ENCODE measurements at regions not wholly inside any gene's neighbourhood (a gene's known extent, or its start where the extent isn't known, plus 50 kb on each side); places are given as distances from the start of the nearest gene placed in this dataset.
"Not testable (repeated sequence)": the region's sequence is repeated elsewhere in the genome, so short reads cannot be mapped to it uniquely, and the experiment has no call there.

- Histone ChIP-seq H3K23ac (ENCODE audit: low read depth, low read length) (no peak overlapping the region), H4K8ac (ENCODE audit: low read depth in 2 of 2, low read length in 2 of 2) (no peak overlapping the region), H3K27ac (ENCODE audit: insufficient read depth, low read length) (no peak overlapping the region), H3K56ac (ENCODE audit: extremely low read depth, insufficient read depth, low read length) (no peak overlapping the region), H4K5ac (ENCODE audit: low read depth, low read length) (no peak overlapping the region), H3K18ac (ENCODE audit: low read depth, low read length) (no peak overlapping the region), H3K36me3 (ENCODE audit: control insufficient read depth, insufficient read depth, low read length) (no peaks in the 10 kb centered on the region), H2AFZ (replicated peaks; ENCODE audit: low read length, poor library complexity) (no peak overlapping the region), H2AK5ac (ENCODE audit: low read depth, low read length) (no peak overlapping the region), H3K14ac (replicated peaks; ENCODE audit: low read depth, low read length) (no peak overlapping the region), H3K4ac (ENCODE audit: low read depth, low read length) (no peak overlapping the region), H3K4me3 (ENCODE audit: insufficient read depth, low read depth, low read length) (no peak overlapping the region), H3K9me1 (ENCODE audit: insufficient read depth, low read length) (no peaks in the 10 kb centered on the region), H3K79me1 (ENCODE audit: low read depth in 1 of 2, low read length in 2 of 2) (no peaks in the 10 kb centered on the region), H3K27me3 (ENCODE audit: control insufficient read depth, insufficient read depth, low read length) (no peaks in the 10 kb centered on the region), H2BK15ac (ENCODE audit: low read depth, low read length) (no peak overlapping the region), H3K4me1 (ENCODE audit: control insufficient read depth, insufficient read depth, low read length) (no peaks in the 10 kb centered on the region), H2BK5ac (ENCODE audit: low read depth, low read length, poor library complexity, severe bottlenecking) (no peak overlapping the region), H2BK120ac (ENCODE audit: low read depth, low read length) (no peak overlapping the region), H4K20me1 (ENCODE audit: insufficient read depth, low read length) (no peaks in the 10 kb centered on the region), H2AK9ac (replicated peaks; ENCODE audit: low read depth, low read length, poor library complexity) (no peak overlapping the region), H4K91ac (ENCODE audit: insufficient read depth, low read depth, low read length) (no peak overlapping the region), H2BK20ac (ENCODE audit: low read depth, low read length) (no peak overlapping the region), H3K4me2 (ENCODE audit: low read depth, low read length) (no peak overlapping the region), H3K9ac (ENCODE audit: low read depth, low read length) (no peak overlapping the region), H3K9me3 (ENCODE audit: control insufficient read depth, insufficient read depth, low read length) (peaks cover 4% of the 10 kb centered on the region; the same call in 1 of the 2 replicates)
- WGBS, 2 experiments (ENCODE audit: extremely low coverage in 2 of 2, insufficient read length in 1 of 2) = 60% methylated on average over 1 of the region's 7 CpGs; no CpG with 5 or more reads in 1 of the 2 experiments
- intact Hi-C loops (cut with micrococcal nuclease) (no loop called here), dilution Hi-C loops (cut with HindIII; ENCODE audit: low sequenced_read_pairs, unreplicated experiment) (no loop called here), in situ Hi-C loops (cut with MboI; ENCODE audit: low sequenced_read_pairs) (no loop called here)
- TF ChIP-seq MAFK (IDR thresholded peaks at IDR 0.05; ENCODE audit: low read depth, low read length) = no peak
- TF ChIP-seq ELK1 (IDR thresholded peaks at IDR 0.05; ENCODE audit: borderline replicate concordance, low read depth, low read length) = no peak
- no peak for TF ChIP-seq CEBPB (IDR thresholded peaks at IDR 0.05; ENCODE audit: low read depth, low read length)
- CTCF ChIA-PET = no interaction called here
- POLR2A ChIA-PET (ENCODE audit: unreplicated experiment) = no interaction called here
- no peak for ATAC-seq (ENCODE audit: low read depth)
- no TSS peak for BruUV-seq (replicated peaks)
- DNase-seq = no peak
Measured at GRCh38 chr2:126050991-126051736, 604.8 kb upstream of the GYPC start.

- H4K8ac ChIP-seq (ENCODE audit: low read depth in 2 of 2, low read length in 2 of 2); H3K18ac ChIP-seq (ENCODE audit: low read depth, low read length); H4K20me1 ChIP-seq (ENCODE audit: insufficient read depth, low read length); H2BK120ac ChIP-seq (ENCODE audit: low read depth, low read length); ATAC-seq (ENCODE audit: low read depth); in situ Hi-C loops (cut with MboI; ENCODE audit: low sequenced_read_pairs); H4K91ac ChIP-seq (ENCODE audit: insufficient read depth, low read depth, low read length); dilution Hi-C loops (cut with HindIII; ENCODE audit: low sequenced_read_pairs, unreplicated experiment); H2AFZ ChIP-seq (replicated peaks; ENCODE audit: low read length, poor library complexity); intact Hi-C loops (cut with micrococcal nuclease); H4K5ac ChIP-seq (ENCODE audit: low read depth, low read length); H2BK15ac ChIP-seq (ENCODE audit: low read depth, low read length); H2BK5ac ChIP-seq (ENCODE audit: low read depth, low read length, poor library complexity, severe bottlenecking); H3K9me1 ChIP-seq (ENCODE audit: insufficient read depth, low read length); H3K9me3 ChIP-seq (ENCODE audit: control insufficient read depth, insufficient read depth, low read length); H2AK5ac ChIP-seq (ENCODE audit: low read depth, low read length); H3K79me1 ChIP-seq (ENCODE audit: low read depth in 1 of 2, low read length in 2 of 2); H3K4me1 ChIP-seq (ENCODE audit: control insufficient read depth, insufficient read depth, low read length); H3K4ac ChIP-seq (ENCODE audit: low read depth, low read length); POLR2A ChIA-PET (ENCODE audit: unreplicated experiment); H2AK9ac ChIP-seq (replicated peaks; ENCODE audit: low read depth, low read length, poor library complexity); H3K4me3 ChIP-seq (ENCODE audit: insufficient read depth, low read depth, low read length); H2BK20ac ChIP-seq (ENCODE audit: low read depth, low read length); DNase-seq; H3K36me3 ChIP-seq (ENCODE audit: control insufficient read depth, insufficient read depth, low read length); H3K27ac ChIP-seq (ENCODE audit: insufficient read depth, low read length); H3K9ac ChIP-seq (ENCODE audit: low read depth, low read length); H3K56ac ChIP-seq (ENCODE audit: extremely low read depth, insufficient read depth, low read length); H3K14ac ChIP-seq (replicated peaks; ENCODE audit: low read depth, low read length); BruUV-seq (replicated peaks); H3K4me2 ChIP-seq (ENCODE audit: low read depth, low read length); H3K23ac ChIP-seq (ENCODE audit: low read depth, low read length); CTCF ChIA-PET; H3K27me3 ChIP-seq (ENCODE audit: control insufficient read depth, insufficient read depth, low read length): not testable (repeated sequence)
- no CpG with 5 or more reads among the region's 6 CpGs for WGBS, 2 experiments (ENCODE audit: extremely low coverage in 2 of 2, insufficient read length in 1 of 2)
Measured at GRCh38 chr2:126051737-126052240, 604.2 kb upstream of the GYPC start.

Measured in IMR-90 (cell line).